ENCODE measurements at regions not wholly inside any gene's neighbourhood (a gene's known extent, or its start where the extent isn't known, plus 50 kb on each side); places are given as distances from the start of the nearest gene placed in this dataset.

GRCh38 chr5:166507810-166508425 is 1783.5 kb upstream of the WWC1 start:
- Histone ChIP-seq H2AFZ (ENCODE audit: low read length) (no peak overlapping the region), H3K27ac (ENCODE audit: extremely low read length, insufficient read depth, low read length) (no peak overlapping the region), H3K9ac (ENCODE audit: insufficient read depth, low read depth, low read length) (no peak overlapping the region), H3K4me1 (ENCODE audit: insufficient read depth, low read length) (no peaks in the 10 kb centered on the region), H3K27me3 (ENCODE audit: control insufficient read depth in 1 of 2, insufficient read depth in 2 of 2, low read length in 2 of 2) (no peaks in the 10 kb centered on the region), H3K79me2 (ENCODE audit: insufficient read depth, low read length) (no peaks in the 10 kb centered on the region), H4K20me1 (ENCODE audit: insufficient read depth, low read length) (no peaks in the 10 kb centered on the region), H3K36me3 (replicated peaks in 1 of 2; ENCODE audit: control insufficient read depth in 1 of 2, insufficient read depth in 2 of 2, low read length in 2 of 2) (no peaks in the 10 kb centered on the region), H3K9me3 (ENCODE audit: low read length) (peaks cover 88% of the 10 kb centered on the region), H3K4me2 (ENCODE audit: low read depth, low read length) (no peak overlapping the region), H3K4me3 (replicated peaks in 1 of 3; ENCODE audit: insufficient read depth in 1 of 3, low read depth in 2 of 3, low read length in 3 of 3) (no peak overlapping the region)
- intact Hi-C loops (cut with micrococcal nuclease; ENCODE audit: unreplicated experiment) (no loop called here), in situ Hi-C loops (cut with HindIII; ENCODE audit: extremely low pct_ligation_motif_present, low pct_unique_long_range_greater_than_20kb) (no loop called here)
- 4% methylated on average over 2 of the region's 2 CpGs for WGBS (ENCODE audit: low lambda C conversion rate)
- FAIRE-seq (no peak), DNase-seq (ENCODE audit: low spot score) (no peak), ATAC-seq (no peak)
- POLR2A ChIA-PET: no interaction called here
- no TSS peak for BruUV-seq (replicated peaks)
- CTCF ChIA-PET (ENCODE audit: low intra/inter-chr PET ratio, low total read pairs): no interaction called here
- TF ChIP-seq XRCC5 (optimal IDR thresholded peaks at IDR 0.05; ENCODE audit: low read length) (no peak), KLF9 (CRISPR knock-in tag; IDR thresholded peaks at IDR 0.05; ENCODE audit: low read depth) (no peak), HNF4A (CRISPR knock-in tag; IDR thresholded peaks at IDR 0.05) (no peak), PCBP2 (optimal IDR thresholded peaks at IDR 0.05; ENCODE audit: low read depth, low read length, poor library complexity, severe bottlenecking) (no peak), GATAD1 (CRISPR knock-in tag; IDR thresholded peaks at IDR 0.05) (no peak), ZNF790 (CRISPR knock-in tag; IDR thresholded peaks at IDR 0.05; ENCODE audit: borderline replicate concordance) (no peak), ZNF3 (CRISPR knock-in tag; IDR thresholded peaks at IDR 0.05) (no peak), SYNCRIP (IDR thresholded peaks at IDR 0.05; ENCODE audit: insufficient read depth, low read depth, low read length) (no peak), ZBTB7A (CRISPR knock-in tag; IDR thresholded peaks at IDR 0.05) (no peak), RFX3 (CRISPR knock-in tag; IDR thresholded peaks at IDR 0.05) (no peak), ZNF407 (CRISPR knock-in tag; IDR thresholded peaks at IDR 0.05; ENCODE audit: not compliant biosample characterization) (no peak), ZFYVE20 (CRISPR knock-in tag; IDR thresholded peaks at IDR 0.05; ENCODE audit: borderline replicate concordance, low read depth) (no peak), MTF1 (CRISPR knock-in tag; IDR thresholded peaks at IDR 0.05) (no peak), ZNF292 (CRISPR knock-in tag; IDR thresholded peaks at IDR 0.05; ENCODE audit: borderline replicate concordance, low read depth) (no peak), ZNF513 (CRISPR knock-in tag; conservative IDR thresholded peaks at IDR 0.05) (no peak), ZSCAN12 (CRISPR knock-in tag; IDR thresholded peaks at IDR 0.05) (no peak)
